DND-41 (cell line): ENCODE measurements at regions not wholly inside any gene's neighbourhood (a gene's known extent, or its start where the extent isn't known, plus 50 kb on each side); places are given as distances from the start of the nearest gene placed in this dataset.

Experiments
- CTCF ChIP-seq: IDR thresholded peaks from 2 replicates; pipeline ENCODE4 v1.5.1; 2012; ENCODE audit warnings: borderline replicate concordance, low read length, moderate library complexity, mild to moderate bottlenecking; ENCODE audit not compliant: poor library complexity, severe bottlenecking; ENCODE audit errors: extremely low read depth
- EZH2 ChIP-seq: IDR thresholded peaks from 3 replicates; pipeline ENCODE4 v1.6.1; 2012; ENCODE audit warnings: borderline replicate concordance, low read depth, mild to moderate bottlenecking, moderate library complexity, low read length, inconsistent platforms; ENCODE audit not compliant: severe bottlenecking

GRCh38 chr5:105218018-105218417 lies 1655.4 kb upstream of the NUDT12 start:
- no peak for TF ChIP-seq EZH2
- TF ChIP-seq CTCF: no peak
